ENCODE measurements at regions not wholly inside any gene's neighbourhood (a gene's known extent, or its start where the extent isn't known, plus 50 kb on each side); places are given as distances from the start of the nearest gene placed in this dataset.

DNA sequence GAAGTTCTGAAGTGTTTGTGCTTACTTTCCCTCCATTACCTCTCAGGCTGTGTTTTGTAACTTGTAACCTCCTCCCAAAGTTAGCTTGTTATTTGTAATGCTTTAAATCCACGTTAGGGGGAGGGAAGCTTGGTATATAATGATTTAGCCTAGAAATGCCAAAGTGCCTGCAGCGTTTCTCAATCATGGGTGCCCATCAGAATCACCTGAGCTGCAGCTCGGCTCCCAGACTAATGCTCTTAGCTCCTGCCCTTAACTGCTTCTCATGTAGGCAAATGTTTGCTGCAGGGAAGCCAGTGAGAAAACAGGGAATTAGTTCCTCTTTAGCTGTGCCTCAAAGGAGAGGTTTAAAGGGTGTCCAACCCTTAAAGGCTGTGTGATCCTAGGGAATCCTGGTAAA is 219.2 kb upstream of the NAALADL2 start:
- Histone ChIP-seq H3K36me3 (ENCODE audit: insufficient read depth, low read length) (no peaks in the 10 kb centered on the region), H3K9ac (ENCODE audit: low read depth, low read length, poor library complexity, severe bottlenecking) (no peak overlapping the region), H3K27me3 (ENCODE audit: insufficient read depth, low read length, poor library complexity, severe bottlenecking) (no peaks in the 10 kb centered on the region), H3K9me3 (ENCODE audit: insufficient read depth, low read depth, low read length) (no peaks in the 10 kb centered on the region), H3F3A (ENCODE audit: low read depth) (no peaks in the 10 kb centered on the region), H3K79me2 (ENCODE audit: insufficient read depth, low read length) (no peaks in the 10 kb centered on the region), H3K4me1 (ENCODE audit: insufficient read depth, low read length, poor library complexity, severe bottlenecking) (no peaks in the 10 kb centered on the region), H3K4me2 (ENCODE audit: low read depth, low read length, poor library complexity, severe bottlenecking) (no peak overlapping the region), H3K4me3 (ENCODE audit: low read length, poor library complexity, severe bottlenecking) (no peak overlapping the region), H3K9me2 (replicated peaks; ENCODE audit: low read depth, low read length) (no peaks in the 10 kb centered on the region), H2AFZ (ENCODE audit: low read length) (no peak overlapping the region), H4K20me1 (ENCODE audit: insufficient read depth, low read length, poor library complexity, severe bottlenecking) (no peaks in the 10 kb centered on the region)
- TF ChIP-seq EZH2phosphoT487 (IDR thresholded peaks at IDR 0.05; ENCODE audit: borderline replicate concordance): no peak
- no peak for TF ChIP-seq CTCF (conservative IDR thresholded peaks at IDR 0.05; ENCODE audit: low read length)

- H3K4me1 ChIP-seq (ENCODE audit: insufficient read depth, low read length, poor library complexity, severe bottlenecking): no peaks in the 10 kb centered on the region
These were observed 218.2 kb upstream of the NAALADL2 start for GRCh38 chr3:174640932-174641331.

DNA sequence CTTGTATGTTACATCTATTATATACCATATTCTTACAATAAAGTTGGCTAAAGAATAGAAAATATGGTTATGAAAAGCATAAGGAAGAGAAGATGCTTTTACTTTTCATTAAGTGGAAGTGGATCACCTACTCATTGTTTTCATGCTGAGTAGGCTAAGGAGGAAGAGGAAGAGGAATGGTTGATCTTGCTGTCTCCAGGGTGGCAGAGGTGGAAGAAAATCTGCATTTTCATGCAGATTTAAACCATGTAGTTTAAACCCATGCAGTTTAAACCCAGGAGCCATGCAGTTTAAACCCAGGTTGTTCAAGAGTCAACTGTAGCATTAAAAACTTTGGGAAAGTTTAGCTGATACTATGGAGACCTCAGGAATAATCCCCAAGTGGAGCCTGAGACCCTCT is 214.8 kb upstream of the NAALADL2 start:
- Histone ChIP-seq H3K9me2 (replicated peaks; ENCODE audit: low read depth, low read length) (no peaks in the 10 kb centered on the region), H3K79me2 (ENCODE audit: insufficient read depth, low read length) (no peaks in the 10 kb centered on the region), H2AFZ (ENCODE audit: low read length) (no peak overlapping the region), H3F3A (ENCODE audit: low read depth) (no peaks in the 10 kb centered on the region), H3K36me3 (ENCODE audit: insufficient read depth, low read length) (no peaks in the 10 kb centered on the region), H3K4me1 (ENCODE audit: insufficient read depth, low read length, poor library complexity, severe bottlenecking) (no peaks in the 10 kb centered on the region), H3K4me3 (ENCODE audit: low read length, poor library complexity, severe bottlenecking) (no peak overlapping the region), H3K27me3 (ENCODE audit: insufficient read depth, low read length, poor library complexity, severe bottlenecking) (no peaks in the 10 kb centered on the region), H3K4me2 (ENCODE audit: low read depth, low read length, poor library complexity, severe bottlenecking) (no peak overlapping the region), H4K20me1 (ENCODE audit: insufficient read depth, low read length, poor library complexity, severe bottlenecking) (no peaks in the 10 kb centered on the region), H3K9me3 (ENCODE audit: insufficient read depth, low read depth, low read length) (no peaks in the 10 kb centered on the region), H3K9ac (ENCODE audit: low read depth, low read length, poor library complexity, severe bottlenecking) (no peak overlapping the region)
- TF ChIP-seq CTCF (conservative IDR thresholded peaks at IDR 0.05; ENCODE audit: low read length) (no peak), EZH2phosphoT487 (IDR thresholded peaks at IDR 0.05; ENCODE audit: borderline replicate concordance) (no peak)

More at GRCh38 chr3:174640932-174641331, 218.2 kb upstream of the NAALADL2 start:
- no peaks in the 10 kb centered on the region for H3K9me3 ChIP-seq (ENCODE audit: insufficient read depth, low read depth, low read length)
- H3K27me3 ChIP-seq (ENCODE audit: insufficient read depth, low read length, poor library complexity, severe bottlenecking): no peaks in the 10 kb centered on the region
- no peak overlapping the region for H2AFZ ChIP-seq (ENCODE audit: low read length)
- H3K79me2 ChIP-seq (ENCODE audit: insufficient read depth, low read length): no peaks in the 10 kb centered on the region
- H3K4me2 ChIP-seq (ENCODE audit: low read depth, low read length, poor library complexity, severe bottlenecking): no peak overlapping the region
- H3K9ac ChIP-seq (ENCODE audit: low read depth, low read length, poor library complexity, severe bottlenecking): no peak overlapping the region
- H3F3A ChIP-seq (ENCODE audit: low read depth): no peaks in the 10 kb centered on the region
- H3K36me3 ChIP-seq (ENCODE audit: insufficient read depth, low read length): no peaks in the 10 kb centered on the region
- no peak for TF ChIP-seq EZH2phosphoT487 (IDR thresholded peaks at IDR 0.05; ENCODE audit: borderline replicate concordance)
- no peak for TF ChIP-seq CTCF (conservative IDR thresholded peaks at IDR 0.05; ENCODE audit: low read length)
- no peaks in the 10 kb centered on the region for H4K20me1 ChIP-seq (ENCODE audit: insufficient read depth, low read length, poor library complexity, severe bottlenecking)
- no peak overlapping the region for H3K4me3 ChIP-seq (ENCODE audit: low read length, poor library complexity, severe bottlenecking)
- H3K9me2 ChIP-seq (replicated peaks; ENCODE audit: low read depth, low read length): no peaks in the 10 kb centered on the region

Measured in Loucy (cell line).